ENCODE measurements at regions not wholly inside any gene's neighbourhood (a gene's known extent, or its start where the extent isn't known, plus 50 kb on each side); places are given as distances from the start of the nearest gene placed in this dataset.
A peak's percentile ranks its signal among the peaks of the same experiment; 100 is the strongest.

DNA sequence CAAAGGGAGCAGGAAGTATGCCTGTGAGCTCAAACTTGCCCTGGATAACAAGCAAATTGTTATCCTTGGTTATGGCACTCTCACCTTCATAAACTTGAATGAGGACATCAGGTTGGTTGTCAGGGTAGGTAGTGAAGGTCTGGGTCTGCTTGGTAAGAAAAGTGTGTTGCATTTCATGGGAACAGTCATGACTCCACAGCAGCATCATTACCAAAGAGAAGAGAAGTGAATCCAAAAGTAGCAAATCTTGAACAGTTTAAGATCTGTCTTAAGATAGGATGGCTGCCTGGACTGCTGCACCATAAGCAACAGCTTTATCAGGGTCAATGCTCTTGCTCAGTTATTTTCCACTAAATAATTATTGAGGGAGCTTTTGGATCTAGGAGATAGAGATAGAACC lies 350.7 kb upstream of the MAP2 start:
- no peak overlapping the region for H3K4me3 Mint-ChIP-seq
- DNase-seq (ENCODE audit: low read depth, low spot score) = no peak

DNA sequence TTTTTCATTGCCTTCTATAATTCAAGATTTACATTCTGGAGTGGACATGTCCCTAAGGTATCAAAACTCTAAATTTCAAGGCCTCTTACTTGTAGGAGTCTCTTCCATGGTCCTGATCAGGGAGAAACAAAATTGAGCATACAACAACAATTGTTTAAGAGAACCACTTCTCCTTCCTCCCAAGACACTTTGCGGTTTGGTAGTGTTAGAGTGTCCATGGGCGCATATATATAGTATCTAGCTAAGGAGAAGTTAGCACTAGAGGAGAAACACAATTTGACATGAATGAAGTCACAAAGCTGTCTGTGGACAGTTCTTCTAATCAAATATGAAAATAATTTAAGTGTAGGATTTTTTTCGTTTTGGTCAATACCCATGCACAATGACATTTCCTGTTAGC lies 349.1 kb upstream of the MAP2 start:
- TF ChIP-seq, protein P1, sequence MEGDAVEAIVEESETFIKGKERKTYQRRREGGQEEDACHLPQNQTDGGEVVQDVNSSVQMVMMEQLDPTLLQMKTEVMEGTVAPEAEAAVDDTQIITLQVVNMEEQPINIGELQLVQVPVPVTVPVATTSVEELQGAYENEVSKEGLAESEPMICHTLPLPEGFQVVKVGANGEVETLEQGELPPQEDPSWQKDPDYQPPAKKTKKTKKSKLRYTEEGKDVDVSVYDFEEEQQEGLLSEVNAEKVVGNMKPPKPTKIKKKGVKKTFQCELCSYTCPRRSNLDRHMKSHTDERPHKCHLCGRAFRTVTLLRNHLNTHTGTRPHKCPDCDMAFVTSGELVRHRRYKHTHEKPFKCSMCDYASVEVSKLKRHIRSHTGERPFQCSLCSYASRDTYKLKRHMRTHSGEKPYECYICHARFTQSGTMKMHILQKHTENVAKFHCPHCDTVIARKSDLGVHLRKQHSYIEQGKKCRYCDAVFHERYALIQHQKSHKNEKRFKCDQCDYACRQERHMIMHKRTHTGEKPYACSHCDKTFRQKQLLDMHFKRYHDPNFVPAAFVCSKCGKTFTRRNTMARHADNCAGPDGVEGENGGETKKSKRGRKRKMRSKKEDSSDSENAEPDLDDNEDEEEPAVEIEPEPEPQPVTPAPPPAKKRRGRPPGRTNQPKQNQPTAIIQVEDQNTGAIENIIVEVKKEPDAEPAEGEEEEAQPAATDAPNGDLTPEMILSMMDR (conservative IDR thresholded peaks at IDR 0.05) = no peak
- Mint-ChIP-seq H3K4me3 (no peak overlapping the region), H3K27ac (ENCODE audit: unreplicated experiment) (no peak overlapping the region), H3K4me1 (no peaks in the 10 kb centered on the region), H3K9me3 (peaks cover 3% of the 10 kb centered on the region), H3K36me3 (ENCODE audit: low read depth) (no peaks in the 10 kb centered on the region), H3K27me3 (ENCODE audit: low read depth) (no peaks in the 10 kb centered on the region)
- no peak for DNase-seq (ENCODE audit: low read depth, low spot score)

More for the DNA sequence above, 350.7 kb upstream of the MAP2 start:
- Mint-ChIP-seq H3K4me1 (no peaks in the 10 kb centered on the region), H3K36me3 (ENCODE audit: low read depth) (no peaks in the 10 kb centered on the region), H3K27ac (ENCODE audit: unreplicated experiment) (no peak overlapping the region), H3K9me3 (peaks cover 3% of the 10 kb centered on the region), H3K27me3 (ENCODE audit: low read depth) (no peaks in the 10 kb centered on the region)
- TF ChIP-seq, protein P1 (conservative IDR thresholded peaks at IDR 0.05) = no peak

DNA sequence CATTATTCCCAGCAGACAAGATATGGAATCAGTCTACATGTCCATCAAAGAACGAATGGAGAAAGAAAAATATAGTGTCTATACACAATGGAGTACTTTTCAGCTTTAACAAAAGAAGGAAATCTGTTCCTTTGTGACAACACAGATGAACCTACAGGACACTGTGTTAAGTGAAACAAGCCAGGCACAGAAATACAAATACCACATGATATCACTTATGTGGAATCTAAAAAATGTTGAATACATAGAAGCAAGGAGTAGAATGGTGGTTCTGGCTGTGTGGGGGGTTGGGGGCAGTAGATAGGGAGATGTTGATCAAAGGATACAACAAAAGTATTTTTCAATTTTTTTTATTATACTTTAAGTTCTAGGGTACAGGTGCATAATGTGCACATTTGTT lies 347.7 kb upstream of the MAP2 start:
- H3K4me3 Mint-ChIP-seq = no peak overlapping the region
- no peak for DNase-seq (ENCODE audit: low read depth, low spot score)
- peaks cover 3% of the 10 kb centered on the region for H3K9me3 Mint-ChIP-seq
- H3K4me1 Mint-ChIP-seq = no peaks in the 10 kb centered on the region
- TF ChIP-seq, protein P1 (conservative IDR thresholded peaks at IDR 0.05) = no peak
- H3K36me3 Mint-ChIP-seq (ENCODE audit: low read depth) = no peaks in the 10 kb centered on the region
- H3K27me3 Mint-ChIP-seq (ENCODE audit: low read depth) = no peaks in the 10 kb centered on the region
- H3K27ac Mint-ChIP-seq (ENCODE audit: unreplicated experiment) = peak overlapping the region; percentile 1

DNA sequence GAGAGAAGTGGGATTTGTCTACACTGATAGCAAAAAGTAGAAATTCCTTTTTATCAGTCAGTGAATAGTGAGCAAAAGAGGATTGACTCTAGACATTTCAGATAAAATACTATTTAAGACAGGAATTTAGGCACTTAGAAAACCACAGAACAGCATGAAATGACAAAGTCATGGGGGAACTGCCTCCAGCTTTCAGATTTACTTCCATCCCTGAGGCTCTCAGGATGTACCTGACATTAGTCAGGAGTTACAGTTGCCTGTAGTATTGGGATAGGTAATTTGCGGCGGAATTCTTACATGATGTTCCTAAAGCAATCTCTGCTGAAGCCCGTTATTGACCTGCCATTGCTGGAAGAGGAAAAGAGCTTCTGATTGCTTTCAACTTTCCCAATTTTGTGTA lies 337.1 kb upstream of the MAP2 start:
- Mint-ChIP-seq H3K9me3 (no peaks in the 10 kb centered on the region), H3K36me3 (ENCODE audit: low read depth) (no peaks in the 10 kb centered on the region), H3K27ac (ENCODE audit: unreplicated experiment) (no peak overlapping the region), H3K4me1 (no peaks in the 10 kb centered on the region), H3K4me3 (no peak overlapping the region), H3K27me3 (ENCODE audit: low read depth) (no peaks in the 10 kb centered on the region)
- TF ChIP-seq, protein P1 (conservative IDR thresholded peaks at IDR 0.05) = no peak
- no peak for DNase-seq (ENCODE audit: low read depth, low spot score)

DNA sequence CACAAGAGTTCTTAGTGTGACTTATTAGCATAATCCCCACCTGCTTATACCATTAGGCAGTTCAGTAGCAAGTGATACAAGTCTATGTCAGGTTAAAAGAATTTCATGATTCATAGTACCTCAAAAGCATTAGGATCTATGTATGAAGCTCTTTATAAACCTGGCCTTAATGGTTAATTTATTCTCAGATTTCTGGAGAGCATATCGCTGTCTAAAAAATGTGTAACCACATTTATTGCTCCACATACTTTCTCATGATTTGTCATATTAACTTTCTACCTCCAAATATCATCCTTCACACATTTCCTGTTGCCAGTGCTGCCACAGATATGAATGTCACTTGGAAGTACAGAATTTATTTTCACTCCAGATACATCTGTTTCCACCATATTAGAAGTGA lies 332.8 kb upstream of the MAP2 start:
- Mint-ChIP-seq H3K4me3 (no peak overlapping the region), H3K27me3 (ENCODE audit: low read depth) (no peaks in the 10 kb centered on the region), H3K9me3 (peaks cover under 1% of the 10 kb centered on the region), H3K36me3 (ENCODE audit: low read depth) (no peaks in the 10 kb centered on the region), H3K4me1 (no peaks in the 10 kb centered on the region), H3K27ac (ENCODE audit: unreplicated experiment) (no peak overlapping the region)
- TF ChIP-seq, protein P1 (conservative IDR thresholded peaks at IDR 0.05) = no peak
- DNase-seq (ENCODE audit: low read depth, low spot score) = no peak

DNA sequence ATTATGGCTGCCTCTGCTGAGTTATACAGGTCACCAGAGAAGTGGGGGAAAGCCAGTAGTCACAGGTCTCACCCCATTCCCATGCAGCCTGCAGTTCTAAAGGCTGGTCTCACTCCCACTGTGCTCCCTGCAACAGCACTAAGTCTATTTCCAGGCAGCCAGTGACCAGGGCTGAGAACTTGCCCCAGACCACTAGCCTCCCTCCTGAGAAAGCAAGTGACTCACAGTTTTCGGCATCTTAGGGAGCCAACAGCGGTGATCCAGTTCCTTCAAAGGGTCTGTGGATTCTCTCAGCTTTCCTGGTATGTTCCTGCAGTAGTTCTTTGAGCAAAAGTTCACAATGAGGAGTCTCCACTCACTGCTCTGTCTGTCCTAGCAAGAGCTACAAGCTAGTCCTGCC lies 329.6 kb upstream of the MAP2 start:
- no peaks in the 10 kb centered on the region for H3K36me3 Mint-ChIP-seq (ENCODE audit: low read depth)

More for the DNA sequence above, 329.6 kb upstream of the MAP2 start:
- TF ChIP-seq, protein P1 (conservative IDR thresholded peaks at IDR 0.05) = no peak
- H3K9me3 Mint-ChIP-seq = peaks cover 3% of the 10 kb centered on the region
- no peaks in the 10 kb centered on the region for H3K4me1 Mint-ChIP-seq
- no peak overlapping the region for H3K27ac Mint-ChIP-seq (ENCODE audit: unreplicated experiment)
- no peak for DNase-seq (ENCODE audit: low read depth, low spot score)
- H3K27me3 Mint-ChIP-seq (ENCODE audit: low read depth) = no peaks in the 10 kb centered on the region
- H3K4me3 Mint-ChIP-seq = no peak overlapping the region

Data from neural crest cell (in vitro differentiated cells).